CD4-positive, alpha-beta T cell treated with Interleukin-10 for 1 hour (primary cell): ENCODE measurements at regions not wholly inside any gene's neighbourhood (a gene's known extent, or its start where the extent isn't known, plus 50 kb on each side); places are given as distances from the start of the nearest gene placed in this dataset.
"Not testable (repeated sequence)": the region's sequence is repeated elsewhere in the genome, so short reads cannot be mapped to it uniquely, and the experiment has no call there.

Experiments used
- DNase-seq: peaks from one replicate; pipeline ENCODE4 v3.0.0-alpha.2; 2020

DNA sequence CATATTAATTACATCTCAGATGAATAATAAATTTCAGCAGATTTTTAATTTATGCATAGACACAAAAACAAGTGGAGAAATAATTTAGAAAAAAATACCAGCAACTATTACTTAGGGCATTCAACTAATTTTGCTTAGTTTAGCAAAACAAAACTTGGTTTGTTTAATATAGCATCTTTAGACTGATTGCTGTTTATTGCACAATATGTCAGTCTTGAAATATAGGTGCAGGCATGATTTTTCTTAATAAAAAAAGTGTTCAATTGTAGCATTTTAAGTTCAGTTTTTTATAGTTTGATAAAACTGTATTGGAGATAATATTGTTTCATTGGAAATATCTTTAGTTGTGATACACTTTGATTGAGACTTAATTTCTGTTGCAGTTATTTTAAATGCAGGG, 161.2 kb upstream of the KCNH8 start:
- no peak for DNase-seq

DNA sequence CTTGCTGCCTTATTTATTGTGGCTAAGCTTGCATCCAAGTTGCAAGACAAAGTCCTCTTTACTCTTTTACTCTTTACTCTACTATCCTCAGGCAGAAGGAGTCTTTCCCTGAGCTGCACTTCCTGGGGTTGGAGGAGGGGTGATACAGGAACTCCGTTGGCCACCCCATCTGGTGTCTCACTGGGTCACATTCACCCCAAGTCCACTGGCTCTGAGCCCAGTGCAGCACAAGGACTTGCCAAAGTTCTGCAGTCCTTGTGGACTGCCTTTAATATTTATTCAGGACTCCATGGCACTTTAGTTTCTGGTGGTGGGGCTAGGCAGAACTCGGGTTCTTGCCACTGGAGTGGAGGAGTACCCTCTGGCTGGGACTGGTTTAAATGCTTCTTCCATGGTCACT, 165.4 kb upstream of the KCNH8 start:
- no peak for DNase-seq

DNA sequence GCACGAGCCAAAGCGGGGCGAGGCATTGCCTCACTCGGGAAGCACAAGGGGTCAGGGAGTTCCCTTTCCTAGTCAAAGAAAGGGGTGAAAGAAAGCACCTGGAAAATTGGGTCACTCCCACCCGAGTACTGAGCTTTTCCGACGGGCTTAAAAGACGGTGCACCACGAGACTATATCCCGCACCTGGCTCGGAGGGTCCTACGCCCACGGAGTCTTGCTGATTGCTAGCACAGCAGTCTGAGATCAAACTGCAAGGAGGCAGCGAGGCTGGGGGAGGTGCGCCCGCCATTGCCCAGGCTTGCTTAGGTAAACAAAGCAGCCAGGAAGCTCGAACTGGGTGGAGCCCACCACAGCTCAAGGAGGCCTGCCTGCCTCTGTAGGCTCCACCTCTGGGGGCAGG, 172.2 kb upstream of the KCNH8 start:
- not testable (repeated sequence) for DNase-seq

DNA sequence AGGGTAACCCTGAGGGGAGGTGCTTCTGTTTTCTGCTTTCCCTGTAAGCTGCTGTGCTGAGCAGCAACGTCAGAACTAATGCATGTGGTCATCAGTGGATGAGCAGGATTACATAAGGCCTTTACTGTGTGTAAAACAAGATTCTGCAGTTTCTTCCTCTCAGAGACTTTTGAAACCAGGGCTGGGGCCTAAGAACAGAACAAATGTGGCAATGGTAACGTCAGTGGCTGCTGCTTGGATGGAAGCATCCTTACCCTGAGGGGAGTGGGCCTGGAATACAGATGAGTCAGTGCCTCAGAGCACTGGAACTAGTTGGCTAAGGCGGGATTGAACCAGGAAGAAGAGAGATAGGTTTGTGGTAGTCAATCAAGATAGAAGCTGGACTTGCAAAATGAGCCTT, 180.2 kb upstream of the KCNH8 start:
- no peak for DNase-seq

DNA sequence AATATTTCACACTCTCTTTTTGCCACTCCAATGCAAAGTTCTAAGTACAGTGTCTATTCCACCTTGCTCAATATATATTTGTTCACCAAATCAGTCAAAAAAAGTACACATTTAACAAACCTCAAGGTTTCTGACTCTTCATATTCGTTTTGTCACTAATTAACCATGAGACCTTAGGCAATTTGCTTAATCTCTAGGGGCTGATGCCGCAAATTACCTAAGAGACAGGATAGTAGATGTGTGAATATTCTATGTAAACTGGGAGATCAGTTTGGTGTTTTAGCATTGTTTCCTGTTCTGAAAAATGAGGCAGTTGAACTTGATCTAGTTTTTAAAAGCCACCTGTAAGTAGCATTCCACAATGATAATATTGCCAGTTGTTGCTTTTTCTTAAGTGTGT, 182.5 kb upstream of the KCNH8 start:
- no peak for DNase-seq

DNA sequence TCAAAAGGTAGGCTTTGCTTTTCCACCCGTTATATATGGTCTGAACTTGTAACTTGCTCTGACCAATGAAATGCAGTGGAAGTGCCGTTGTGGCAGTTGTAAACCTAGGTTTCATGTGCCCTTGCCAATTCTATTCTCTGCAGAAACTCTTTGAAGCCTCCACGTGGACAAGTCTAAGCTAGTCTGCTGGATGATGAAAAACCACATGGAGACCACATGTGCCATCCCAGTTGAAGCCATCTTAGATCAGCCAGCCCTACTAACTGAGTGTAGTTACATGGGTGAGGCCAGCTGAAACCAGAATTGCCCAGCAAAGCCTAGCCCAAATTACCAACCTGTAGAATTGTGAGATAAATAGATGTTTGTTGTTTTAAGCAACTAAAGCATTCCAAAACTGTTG, 183.7 kb upstream of the KCNH8 start:
- DNase-seq, result no peak

DNA sequence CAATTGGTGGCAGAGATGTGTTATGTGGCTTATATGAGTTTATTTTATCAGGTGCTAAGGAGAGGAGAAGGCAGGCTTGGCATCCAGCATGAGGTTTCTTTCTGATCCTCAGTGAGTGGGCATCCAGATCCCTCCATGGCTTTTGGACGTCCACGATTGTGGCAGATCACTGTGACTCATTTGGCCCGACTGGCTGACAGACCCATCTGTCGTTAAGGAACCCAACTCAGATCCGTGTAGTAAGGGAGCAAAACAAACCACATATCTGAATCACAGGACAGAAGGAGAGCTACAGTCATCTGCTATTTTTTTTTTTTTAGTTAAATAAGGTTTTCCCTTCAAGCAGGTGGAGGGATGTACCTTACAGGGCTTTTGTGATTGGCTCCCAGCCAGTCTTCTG, 197.0 kb upstream of the KCNH8 start:
- DNase-seq, result no peak

DNA sequence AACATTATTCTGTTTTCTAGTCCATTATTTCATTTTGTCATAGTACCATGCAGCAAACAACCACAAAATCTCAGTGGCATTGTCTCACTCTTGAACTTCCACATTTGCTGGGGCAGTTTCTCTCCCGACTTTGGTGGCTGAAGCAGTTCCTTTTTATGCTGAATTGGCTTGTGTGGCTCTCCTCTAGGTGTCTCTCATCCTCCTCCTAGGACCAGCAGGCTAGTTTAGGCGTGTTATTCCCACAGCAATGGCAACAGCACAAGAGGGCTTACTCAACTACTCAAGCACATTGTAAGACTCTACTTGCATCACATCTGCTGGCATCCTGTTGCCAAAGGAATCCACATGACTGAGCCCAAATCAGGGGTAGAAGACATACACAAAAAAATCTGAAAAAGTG, 201.8 kb upstream of the KCNH8 start:
- DNase-seq, result no peak

DNA sequence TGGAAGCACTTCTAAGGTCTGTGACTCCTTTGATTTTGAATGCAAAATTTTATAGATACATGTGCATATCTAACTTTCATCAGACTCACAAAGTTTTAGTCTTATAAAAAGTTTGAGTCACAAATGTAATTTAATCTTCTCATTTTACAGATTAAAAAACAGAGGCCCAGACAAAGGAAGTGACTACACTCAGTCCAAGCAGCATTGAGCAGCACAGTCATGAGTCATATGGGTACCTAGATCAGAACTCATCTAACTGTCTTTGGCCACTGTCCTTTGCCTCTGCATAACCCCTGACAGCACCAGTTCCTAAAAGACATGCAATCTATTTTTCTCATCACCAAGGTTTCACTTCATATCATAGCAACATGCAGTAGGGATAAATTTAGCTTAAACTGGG, 210.7 kb upstream of the KCNH8 start:
- no peak for DNase-seq

DNA sequence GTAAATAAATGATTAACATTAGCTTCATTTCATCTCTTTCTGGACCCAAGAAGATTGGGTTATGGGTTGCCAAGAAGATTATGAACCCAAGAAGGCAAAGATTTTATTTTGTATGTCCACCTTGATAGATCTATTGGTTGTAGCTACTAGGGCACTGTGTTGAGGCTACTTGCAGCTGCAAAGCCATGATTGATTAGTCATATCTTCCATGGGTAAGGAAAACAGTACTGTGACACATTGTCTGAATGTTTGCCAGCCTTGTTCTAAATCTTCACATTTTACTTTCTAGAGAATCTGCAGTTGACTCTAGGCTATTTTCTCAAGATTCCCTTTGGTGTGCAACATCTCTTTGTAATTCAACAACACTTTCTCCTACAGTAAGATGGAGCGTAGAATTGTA, 229.2 kb upstream of the KCNH8 start:
- DNase-seq, result no peak

DNA sequence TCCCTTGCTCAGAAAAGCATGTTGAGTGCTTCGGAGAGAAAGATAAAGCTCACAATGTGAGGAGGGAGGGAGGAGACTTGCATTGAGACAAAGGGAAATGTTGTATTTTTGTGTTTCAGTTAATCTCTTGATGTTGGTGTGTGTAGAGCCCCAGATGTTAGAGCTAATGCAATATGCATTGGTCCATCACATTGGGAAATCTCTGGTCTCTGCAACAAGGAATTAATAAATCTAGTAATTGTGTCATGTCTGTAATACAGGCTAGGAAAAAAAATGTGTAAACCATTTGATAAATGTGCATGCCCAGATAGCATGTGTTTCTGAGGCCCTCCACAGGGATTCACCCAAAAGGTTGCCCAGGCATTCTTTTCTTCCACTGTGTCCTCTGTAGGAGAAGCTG, 230.4 kb upstream of the KCNH8 start:
- DNase-seq, result no peak

DNA sequence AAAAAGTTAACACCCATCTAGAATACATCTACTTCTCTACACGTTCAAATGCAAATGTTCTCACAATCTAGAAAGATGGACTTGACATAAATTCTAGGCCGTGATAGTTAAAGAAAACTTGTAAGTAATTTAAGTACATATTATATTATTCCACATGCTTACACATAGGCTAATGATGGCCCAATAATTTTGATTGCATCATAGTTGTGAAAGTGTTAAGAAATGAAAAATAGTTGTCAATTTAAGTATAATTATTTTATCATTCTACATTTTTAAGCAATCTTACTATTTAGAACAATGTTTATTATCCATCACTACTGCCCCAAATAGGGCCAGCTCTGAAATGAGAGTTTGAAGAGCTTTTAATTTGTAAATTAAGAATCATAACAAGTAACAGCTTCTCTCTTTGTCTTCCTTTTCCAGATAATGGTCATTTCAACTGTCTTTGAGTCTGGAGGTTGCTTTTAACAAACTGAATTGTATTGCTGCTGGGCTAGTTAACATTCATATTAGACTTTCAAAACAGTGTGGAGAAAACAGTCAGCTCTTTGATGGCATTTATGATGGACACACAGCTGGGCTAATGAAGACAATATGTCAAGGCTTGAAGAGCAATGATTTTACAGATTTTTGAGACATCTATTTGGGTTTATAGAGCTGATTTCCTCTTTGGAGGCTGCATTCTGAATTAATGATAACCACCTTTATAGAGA, 246.1 kb upstream of the KCNH8 start:
- no peak for DNase-seq

DNA sequence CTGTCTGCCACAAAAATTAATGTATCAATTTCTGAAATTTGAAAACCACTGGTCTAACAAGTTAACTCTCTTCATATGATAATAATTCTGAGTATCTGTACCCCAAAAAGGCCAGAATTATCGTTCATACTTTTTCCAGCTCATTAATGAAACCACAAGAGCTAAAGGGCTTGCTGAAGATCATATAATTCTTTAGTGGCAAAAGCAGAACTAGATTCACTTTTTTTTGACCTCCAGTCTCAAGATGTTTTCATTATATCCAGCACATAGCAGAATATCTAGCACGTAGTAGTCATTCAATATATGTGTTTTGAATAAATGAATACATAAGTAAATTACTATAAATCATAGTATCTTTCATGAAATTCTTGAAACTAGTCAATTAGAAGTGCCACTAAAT, 246.7 kb upstream of the KCNH8 start:
- no peak for DNase-seq

DNA sequence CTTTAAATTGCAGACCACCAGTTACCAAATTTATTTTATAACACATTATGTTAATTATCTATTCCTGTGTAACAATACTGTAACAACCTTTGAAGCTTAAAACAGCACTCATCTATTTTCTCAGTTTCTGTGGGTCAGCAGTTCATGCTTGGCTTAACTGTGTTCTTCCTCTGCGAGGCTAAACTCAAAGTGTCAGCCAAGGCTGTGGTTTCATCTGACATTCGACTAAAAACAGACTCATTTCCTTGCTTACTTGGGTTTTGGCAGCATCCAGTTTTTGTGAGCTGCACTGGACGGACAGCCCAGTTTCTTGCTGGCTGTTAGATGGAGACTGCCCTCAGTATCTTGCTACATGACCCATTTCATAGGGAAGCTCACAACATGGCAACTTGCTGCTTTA, 247.3 kb upstream of the KCNH8 start:
- no peak for DNase-seq

DNA sequence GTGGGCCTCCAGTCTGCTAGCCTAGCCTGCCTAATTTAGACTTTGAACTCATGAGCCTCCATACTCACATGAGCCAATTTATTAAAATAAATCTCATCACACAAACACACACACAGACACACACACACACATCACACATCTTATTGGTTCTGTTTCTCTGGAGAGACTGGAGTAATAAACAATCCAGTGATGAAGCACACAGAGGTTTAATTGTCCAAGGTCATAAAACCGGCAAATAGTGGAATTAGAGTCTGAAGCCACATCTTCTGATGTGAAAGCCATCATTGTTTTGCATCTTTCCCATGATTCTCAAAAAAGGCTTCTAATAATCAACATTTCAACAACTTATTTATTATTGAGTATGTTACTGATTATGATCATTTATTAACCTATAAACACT, 249.4 kb upstream of the KCNH8 start:
- no peak for DNase-seq

DNA sequence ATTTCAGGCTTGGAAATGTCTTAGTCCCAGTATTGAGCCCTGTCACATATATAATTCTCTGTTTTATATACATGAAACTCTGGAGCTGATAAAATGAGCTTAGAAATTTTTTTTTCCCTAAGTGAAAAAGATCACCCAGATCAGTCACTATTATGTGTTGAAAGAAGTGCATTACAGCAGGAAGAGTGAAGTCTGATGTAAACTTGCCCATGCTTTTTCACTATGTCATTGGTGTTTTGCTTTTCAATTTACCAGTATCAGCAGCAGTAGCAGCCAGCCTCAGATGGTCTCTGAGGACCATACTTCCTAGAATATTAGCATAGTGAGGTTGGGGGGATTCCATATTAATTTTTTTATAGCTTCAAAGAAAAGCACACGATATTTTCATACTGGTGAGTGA, 255.6 kb upstream of the KCNH8 start:
- no peak for DNase-seq

DNA sequence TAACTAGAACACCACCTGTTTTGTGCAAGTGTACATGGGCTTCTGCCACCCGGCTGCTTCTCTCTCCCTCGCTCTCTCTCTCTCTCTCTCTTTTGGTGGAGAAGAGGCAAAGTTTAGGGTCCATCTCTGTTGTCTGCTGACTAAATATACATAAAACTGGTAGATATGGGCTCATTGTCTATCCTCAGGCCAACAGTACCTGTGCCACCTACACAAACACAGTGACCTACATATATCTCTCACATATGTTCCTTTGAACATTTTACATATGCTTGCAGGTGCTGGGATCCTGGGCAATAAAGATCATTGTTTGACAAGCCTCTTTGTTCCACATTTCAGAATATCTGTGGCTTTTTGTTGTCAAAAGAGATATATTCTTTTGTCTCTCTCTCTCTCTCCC, 256.3 kb upstream of the KCNH8 start:
- DNase-seq, result no peak

DNA sequence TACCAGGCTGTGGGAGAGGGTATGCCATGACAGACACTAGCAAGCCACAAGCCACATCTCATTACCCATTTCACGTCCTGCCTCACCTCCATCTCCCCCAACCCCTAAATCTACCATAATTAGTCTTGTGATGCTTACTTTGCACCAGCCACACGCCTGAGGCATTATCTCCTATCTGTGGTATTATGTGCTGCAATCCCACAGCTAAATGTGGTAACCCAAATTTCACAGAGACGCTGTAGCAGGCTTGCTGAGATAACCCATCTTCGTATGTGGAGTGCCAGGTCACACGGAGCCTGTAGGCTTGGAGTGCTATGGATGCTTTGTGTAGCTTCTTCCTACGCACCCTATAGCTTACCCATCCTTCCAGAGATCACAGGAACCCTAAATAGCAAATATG, 256.7 kb upstream of the KCNH8 start:
- no peak for DNase-seq

DNA sequence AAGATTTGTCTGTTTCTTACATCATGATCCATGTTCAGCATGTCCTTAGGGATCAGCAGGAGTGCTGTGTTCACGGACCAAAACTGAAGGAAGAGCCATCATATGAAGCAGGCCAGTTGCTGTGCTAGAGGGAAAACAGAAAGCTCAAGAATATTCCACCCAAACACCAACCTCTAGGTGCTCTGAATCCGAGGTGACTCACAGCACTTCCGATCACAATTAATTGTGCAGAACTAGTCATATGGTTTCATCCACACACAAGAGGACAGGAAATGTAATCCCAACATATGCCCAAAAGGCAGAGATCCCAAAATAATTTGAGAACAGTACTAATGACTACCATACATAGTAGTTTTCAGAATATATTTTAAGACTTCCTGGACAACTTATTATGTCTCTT, 257.9 kb upstream of the KCNH8 start:
- DNase-seq, result no peak

DNA sequence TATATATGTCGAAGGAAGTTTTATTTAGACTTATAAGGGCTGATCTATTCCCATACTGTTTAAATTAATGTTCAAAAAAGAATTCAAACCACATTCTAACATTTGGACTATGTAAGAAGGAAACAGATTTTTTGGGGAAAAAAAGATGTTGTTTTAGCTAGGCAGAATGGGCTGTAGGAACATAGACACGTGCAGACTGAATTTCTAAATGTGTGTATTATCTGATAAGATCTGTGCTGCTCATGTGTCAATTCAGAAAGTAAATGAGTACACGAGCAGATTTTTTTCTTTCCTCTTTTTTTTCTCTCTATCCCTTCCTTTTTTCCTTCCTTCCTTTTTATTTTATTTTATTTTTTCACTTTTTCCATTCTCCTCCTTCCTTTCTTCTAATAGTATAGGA, 259.5 kb upstream of the KCNH8 start:
- no peak for DNase-seq

DNA sequence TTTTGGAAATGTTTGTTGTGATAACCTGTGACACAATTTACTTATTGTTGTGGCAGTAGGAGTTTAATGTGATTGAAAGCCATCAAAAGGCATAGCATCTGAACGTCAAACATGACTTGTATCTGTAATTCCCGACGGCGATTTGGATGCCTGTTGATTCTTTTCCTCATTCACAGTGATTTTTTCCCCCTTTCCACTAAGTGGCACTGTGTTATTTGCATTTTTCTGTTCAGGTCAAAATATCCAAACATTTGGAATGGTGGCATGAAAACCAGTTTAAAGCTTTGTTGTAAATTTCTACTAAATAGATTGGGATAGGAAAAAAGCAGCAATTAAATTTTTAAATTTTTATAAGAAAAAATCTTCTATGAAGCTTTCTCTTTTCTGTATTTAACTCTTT, 259.9 kb upstream of the KCNH8 start:
- no peak for DNase-seq

DNA sequence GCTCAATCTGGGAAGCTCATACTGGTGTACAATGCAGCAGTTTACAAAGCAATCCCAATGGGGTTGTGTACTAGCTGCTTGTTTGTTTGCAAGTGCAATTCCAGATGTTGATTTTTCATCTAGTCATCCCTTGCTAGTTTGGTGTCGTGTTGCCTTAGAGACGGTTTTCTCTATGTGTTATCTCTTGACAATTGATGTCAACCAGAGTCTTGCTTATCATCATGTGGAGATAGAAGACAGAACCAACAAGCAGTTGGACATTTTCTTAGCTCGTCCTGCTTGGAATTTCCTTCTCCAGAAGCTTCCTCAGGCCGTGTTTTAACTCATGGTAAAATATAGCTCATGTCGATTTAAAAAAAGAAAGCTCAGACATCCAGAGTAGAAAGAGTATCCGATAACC, 262.0 kb upstream of the KCNH8 start:
- DNase-seq, result no peak

DNA sequence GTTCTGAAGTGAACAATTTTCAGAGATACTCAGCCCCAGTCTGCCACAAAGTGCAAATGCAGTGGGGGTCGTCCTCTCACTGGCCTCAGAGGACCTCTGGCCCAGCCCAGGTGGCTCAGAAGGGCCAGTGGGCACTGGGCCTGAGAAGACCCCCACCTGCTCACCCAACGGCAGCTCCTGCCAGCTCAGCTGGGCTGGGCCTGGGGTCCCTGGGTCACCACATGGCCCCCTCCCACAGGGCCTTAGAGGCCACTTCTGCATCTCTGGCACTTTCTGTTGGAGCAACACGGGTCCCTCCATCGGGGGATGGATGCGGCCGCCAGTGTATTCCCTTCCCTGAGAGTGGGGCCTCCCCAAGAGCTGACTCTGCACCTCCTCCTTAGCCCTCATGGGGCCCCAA, 262.7 kb upstream of the KCNH8 start:
- DNase-seq, result no peak

DNA sequence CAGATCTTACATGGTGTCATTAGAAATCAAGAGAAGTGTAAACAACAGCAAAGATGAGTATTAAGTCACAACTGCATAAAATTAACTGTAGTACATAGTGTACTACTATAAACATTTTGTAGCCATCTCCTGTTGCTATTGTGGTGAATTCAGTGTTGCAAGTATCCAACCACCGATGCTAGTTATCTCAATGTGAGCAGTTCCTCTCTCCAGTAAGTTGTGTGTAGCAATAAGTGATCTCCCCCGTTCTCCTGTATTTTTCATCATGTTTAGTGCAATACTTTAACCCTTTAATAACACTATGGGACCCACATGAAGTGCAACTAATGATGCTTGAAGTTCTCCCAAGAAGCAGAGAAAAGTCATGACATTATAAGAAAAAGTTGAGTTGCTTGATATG, 264.7 kb upstream of the KCNH8 start:
- DNase-seq, result no peak

DNA sequence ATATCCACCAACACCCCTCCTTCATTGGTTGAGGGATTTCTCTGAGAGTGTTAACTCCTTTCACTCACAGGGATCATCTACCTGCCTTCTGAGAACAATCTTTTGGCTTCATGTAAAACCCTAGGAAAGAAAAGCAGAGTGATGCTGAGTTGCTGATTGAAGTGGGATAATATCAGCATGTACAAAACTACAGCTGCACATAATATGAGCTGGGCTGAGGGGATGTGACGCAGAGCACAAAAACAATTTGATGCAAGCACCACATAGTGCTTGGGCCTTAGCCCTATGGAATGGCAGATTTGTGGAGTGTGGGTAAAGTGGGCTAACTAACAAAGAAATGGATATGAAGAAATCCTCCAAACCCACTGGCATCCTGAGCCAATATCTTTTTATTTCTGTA, 267.6 kb upstream of the KCNH8 start:
- DNase-seq, result no peak

DNA sequence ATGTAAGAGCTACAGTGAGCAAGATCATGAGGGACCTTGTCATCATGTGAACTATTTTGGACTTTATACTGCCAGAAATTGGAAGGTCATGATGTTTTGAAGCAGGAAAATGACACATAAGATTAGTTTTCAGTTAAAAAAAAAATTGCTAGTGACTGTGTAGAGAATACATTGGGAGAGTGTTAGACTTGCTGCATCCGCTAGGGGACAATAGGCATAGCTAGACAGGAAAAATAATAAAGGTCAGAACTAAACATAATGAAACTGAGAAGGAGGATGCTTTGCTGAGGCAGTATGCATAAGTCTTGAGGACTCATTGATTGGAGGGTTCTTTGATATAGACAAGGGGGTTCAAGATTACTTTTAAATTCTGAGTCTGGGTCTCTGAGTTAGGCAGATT, 275.8 kb upstream of the KCNH8 start:
- no peak for DNase-seq
